HepG2 (cell line): ENCODE measurements at regions not wholly inside any gene's neighbourhood (a gene's known extent, or its start where the extent isn't known, plus 50 kb on each side); places are given as distances from the start of the nearest gene placed in this dataset.

ENCODE experiments used
- FOSL1 ChIP-seq: sonication (generic); formaldehyde crosslinking; IDR thresholded peaks from 2 replicates; pipeline ENCODE4 v1.9.0; 2021; ENCODE audit warnings: missing genetic modification reagents, borderline replicate concordance
- HCFC1 ChIP-seq: fragments of 150-350 bp; IDR thresholded peaks from 2 replicates; pipeline ENCODE4 v1.6.1; 2014; ENCODE audit warnings: low read depth, low read length
- HMGXB3 ChIP-seq: sonication (generic); formaldehyde crosslinking; IDR thresholded peaks from 2 replicates; pipeline ENCODE4 v1.4.0; 2020; ENCODE audit warnings: missing genetic modification reagents, borderline replicate concordance
- ISX ChIP-seq: sonication (generic); formaldehyde crosslinking; conservative IDR thresholded peaks from 2 replicates; pipeline ENCODE4 v1.5.0; 2020; ENCODE audit warnings: missing genetic modification reagents
- KLF11 ChIP-seq: IDR thresholded peaks from 2 replicates; pipeline ENCODE4 v1.6.1; 2016; ENCODE audit warnings: missing compliant biosample characterization
- KLF16 ChIP-seq, 2 experiments: sonication (generic) in 1 of 2; formaldehyde crosslinking in 1 of 2; IDR thresholded peaks; 2 replicates each; pipeline versions ENCODE4 v1.6.1 to v1.8.0; 2016 to 2023; ENCODE audit warnings: missing genetic modification reagents in 2 of 2, missing compliant biosample characterization in 1 of 2
- MAF1 ChIP-seq: sonication (generic); formaldehyde crosslinking; IDR thresholded peaks from 2 replicates; pipeline ENCODE4 v1.5.0; 2020; ENCODE audit warnings: missing genetic modification reagents, borderline replicate concordance
- PITX1 ChIP-seq: sonication (generic); formaldehyde crosslinking; IDR thresholded peaks from 2 replicates; pipeline ENCODE4 v1.5.1; 2020; ENCODE audit warnings: mild to moderate bottlenecking, missing genetic modification reagents
- RNF2 ChIP-seq: fragments of 450-650 bp; conservative IDR thresholded peaks from 2 replicates; pipeline ENCODE4 v1.6.1; 2016; ENCODE audit warnings: low read depth
- ZNF510 ChIP-seq: sonication (generic); formaldehyde crosslinking; IDR thresholded peaks from 2 replicates; pipeline ENCODE4 v1.4.0; 2020; ENCODE audit warnings: low read depth, mild to moderate bottlenecking, missing genetic modification reagents
- ZNF770 ChIP-seq: sonication (generic); formaldehyde crosslinking; IDR thresholded peaks from 2 replicates; pipeline ENCODE4 v1.5.0; 2020; ENCODE audit warnings: mild to moderate bottlenecking, missing genetic modification reagents
- TF ChIP-seq, protein P1 (sequence below): sonication (generic); formaldehyde crosslinking; IDR thresholded peaks from 2 replicates; pipeline ENCODE4 v1.8.1; 2022; ENCODE audit warnings: mild to moderate bottlenecking, missing genetic modification reagents
- TF ChIP-seq, protein P2 (sequence below): sonication (generic); formaldehyde crosslinking; IDR thresholded peaks from 2 replicates; pipeline ENCODE4 v1.5.1; 2020; ENCODE audit warnings: missing genetic modification reagents, mild to moderate bottlenecking, borderline replicate concordance
- TF ChIP-seq, protein P3 (sequence below): sonication (generic); formaldehyde crosslinking; IDR thresholded peaks from 2 replicates; pipeline ENCODE4 v1.4.0; 2020; ENCODE audit warnings: missing genetic modification reagents

- TF ChIP-seq, protein P1, sequence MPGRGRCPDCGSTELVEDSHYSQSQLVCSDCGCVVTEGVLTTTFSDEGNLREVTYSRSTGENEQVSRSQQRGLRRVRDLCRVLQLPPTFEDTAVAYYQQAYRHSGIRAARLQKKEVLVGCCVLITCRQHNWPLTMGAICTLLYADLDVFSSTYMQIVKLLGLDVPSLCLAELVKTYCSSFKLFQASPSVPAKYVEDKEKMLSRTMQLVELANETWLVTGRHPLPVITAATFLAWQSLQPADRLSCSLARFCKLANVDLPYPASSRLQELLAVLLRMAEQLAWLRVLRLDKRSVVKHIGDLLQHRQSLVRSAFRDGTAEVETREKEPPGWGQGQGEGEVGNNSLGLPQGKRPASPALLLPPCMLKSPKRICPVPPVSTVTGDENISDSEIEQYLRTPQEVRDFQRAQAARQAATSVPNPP: 0 out of 2 replicates have a peak, but pooled peaks have one; percentile 34
- no peak for TF ChIP-seq HCFC1
- TF ChIP-seq KLF16 (CRISPR knock-in tag; IDR thresholded peaks at IDR 0.05): peak in 1 of 2 experiments; percentile 72; a peak in 2 of 4 replicates
- peak; percentile 77; the same call in 1 of the 2 replicates for TF ChIP-seq KLF11 (CRISPR knock-in tag)
- peak; percentile 61; the same call in 1 of the 2 replicates for TF ChIP-seq ZNF770 (CRISPR knock-in tag)
- TF ChIP-seq, protein P2, sequence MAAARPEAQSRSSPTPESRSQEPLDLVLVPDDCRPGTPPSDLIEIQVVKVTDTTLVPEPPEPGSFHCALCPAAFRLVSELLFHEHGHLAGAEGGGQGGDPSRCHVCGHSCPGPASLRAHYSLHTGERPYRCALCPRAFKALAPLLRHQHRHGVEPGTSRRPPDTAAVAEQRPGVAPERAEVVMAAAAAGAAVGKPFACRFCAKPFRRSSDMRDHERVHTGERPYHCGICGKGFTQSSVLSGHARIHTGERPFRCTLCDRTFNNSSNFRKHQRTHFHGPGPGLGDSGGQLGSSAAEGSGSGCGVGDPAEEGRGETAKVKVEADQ (CRISPR knock-in tag): peak; percentile 30; the same call in 1 of the 2 replicates
- no peak; the same call in 1 of the 2 replicates for TF ChIP-seq RNF2
- peak; percentile 80; the same call in 1 of the 2 replicates for TF ChIP-seq MAF1 (CRISPR knock-in tag)
- 0 out of 2 replicates have a peak, but pooled peaks have one; percentile 67 for TF ChIP-seq ZNF510 (CRISPR knock-in tag)
- TF ChIP-seq HMGXB3 (CRISPR knock-in tag): no peak; the same call in 1 of the 2 replicates
- no peak for TF ChIP-seq FOSL1 (CRISPR knock-in tag)
- TF ChIP-seq, protein P3, sequence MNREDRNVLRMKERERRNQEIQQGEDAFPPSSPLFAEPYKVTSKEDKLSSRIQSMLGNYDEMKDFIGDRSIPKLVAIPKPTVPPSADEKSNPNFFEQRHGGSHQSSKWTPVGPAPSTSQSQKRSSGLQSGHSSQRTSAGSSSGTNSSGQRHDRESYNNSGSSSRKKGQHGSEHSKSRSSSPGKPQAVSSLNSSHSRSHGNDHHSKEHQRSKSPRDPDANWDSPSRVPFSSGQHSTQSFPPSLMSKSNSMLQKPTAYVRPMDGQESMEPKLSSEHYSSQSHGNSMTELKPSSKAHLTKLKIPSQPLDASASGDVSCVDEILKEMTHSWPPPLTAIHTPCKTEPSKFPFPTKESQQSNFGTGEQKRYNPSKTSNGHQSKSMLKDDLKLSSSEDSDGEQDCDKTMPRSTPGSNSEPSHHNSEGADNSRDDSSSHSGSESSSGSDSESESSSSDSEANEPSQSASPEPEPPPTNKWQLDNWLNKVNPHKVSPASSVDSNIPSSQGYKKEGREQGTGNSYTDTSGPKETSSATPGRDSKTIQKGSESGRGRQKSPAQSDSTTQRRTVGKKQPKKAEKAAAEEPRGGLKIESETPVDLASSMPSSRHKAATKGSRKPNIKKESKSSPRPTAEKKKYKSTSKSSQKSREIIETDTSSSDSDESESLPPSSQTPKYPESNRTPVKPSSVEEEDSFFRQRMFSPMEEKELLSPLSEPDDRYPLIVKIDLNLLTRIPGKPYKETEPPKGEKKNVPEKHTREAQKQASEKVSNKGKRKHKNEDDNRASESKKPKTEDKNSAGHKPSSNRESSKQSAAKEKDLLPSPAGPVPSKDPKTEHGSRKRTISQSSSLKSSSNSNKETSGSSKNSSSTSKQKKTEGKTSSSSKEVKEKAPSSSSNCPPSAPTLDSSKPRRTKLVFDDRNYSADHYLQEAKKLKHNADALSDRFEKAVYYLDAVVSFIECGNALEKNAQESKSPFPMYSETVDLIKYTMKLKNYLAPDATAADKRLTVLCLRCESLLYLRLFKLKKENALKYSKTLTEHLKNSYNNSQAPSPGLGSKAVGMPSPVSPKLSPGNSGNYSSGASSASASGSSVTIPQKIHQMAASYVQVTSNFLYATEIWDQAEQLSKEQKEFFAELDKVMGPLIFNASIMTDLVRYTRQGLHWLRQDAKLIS (CRISPR knock-in tag): no peak; the same call in 1 of the 2 replicates
- no peak; the same call in 1 of the 2 replicates for TF ChIP-seq PITX1
- TF ChIP-seq ISX (CRISPR knock-in tag): no peak
Observed at GRCh38 chr16:31700530-31701388, 172.8 kb upstream of the ZNF267 start (continued).
